ENCODE measurements at regions not wholly inside any gene's neighbourhood (a gene's known extent, or its start where the extent isn't known, plus 50 kb on each side); places are given as distances from the start of the nearest gene placed in this dataset.

DNA sequence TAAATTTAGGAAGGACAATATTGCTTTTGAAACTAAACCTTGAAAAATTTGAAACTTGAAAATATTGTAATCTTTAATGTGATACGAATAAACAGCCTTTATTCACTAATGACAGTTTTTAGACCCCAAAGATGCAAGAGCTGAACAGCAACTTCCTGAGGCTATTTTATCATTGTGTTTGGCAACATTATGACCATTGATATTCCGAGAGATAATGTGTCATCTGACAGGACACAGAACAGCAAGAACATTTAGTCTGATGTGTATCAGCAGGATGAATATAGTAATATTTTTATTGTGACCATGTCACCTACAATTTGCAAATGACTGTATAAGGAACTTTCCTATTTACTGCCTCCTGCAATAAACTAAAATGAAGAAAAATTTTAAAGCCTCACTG lies 316.0 kb downstream of the ADAM29 start:
- TF ChIP-seq, protein P1, sequence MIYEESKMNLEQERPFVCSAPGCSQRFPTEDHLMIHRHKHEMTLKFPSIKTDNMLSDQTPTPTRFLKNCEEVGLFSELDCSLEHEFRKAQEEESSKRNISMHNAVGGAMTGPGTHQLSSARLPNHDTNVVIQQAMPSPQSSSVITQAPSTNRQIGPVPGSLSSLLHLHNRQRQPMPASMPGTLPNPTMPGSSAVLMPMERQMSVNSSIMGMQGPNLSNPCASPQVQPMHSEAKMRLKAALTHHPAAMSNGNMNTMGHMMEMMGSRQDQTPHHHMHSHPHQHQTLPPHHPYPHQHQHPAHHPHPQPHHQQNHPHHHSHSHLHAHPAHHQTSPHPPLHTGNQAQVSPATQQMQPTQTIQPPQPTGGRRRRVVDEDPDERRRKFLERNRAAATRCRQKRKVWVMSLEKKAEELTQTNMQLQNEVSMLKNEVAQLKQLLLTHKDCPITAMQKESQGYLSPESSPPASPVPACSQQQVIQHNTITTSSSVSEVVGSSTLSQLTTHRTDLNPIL (CRISPR knock-in tag; IDR thresholded peaks at IDR 0.05; ENCODE audit: low read depth): no peak
- TF ChIP-seq BACH2 (CRISPR knock-in tag; IDR thresholded peaks at IDR 0.05; ENCODE audit: borderline replicate concordance): no peak
- TF ChIP-seq, protein P2, sequence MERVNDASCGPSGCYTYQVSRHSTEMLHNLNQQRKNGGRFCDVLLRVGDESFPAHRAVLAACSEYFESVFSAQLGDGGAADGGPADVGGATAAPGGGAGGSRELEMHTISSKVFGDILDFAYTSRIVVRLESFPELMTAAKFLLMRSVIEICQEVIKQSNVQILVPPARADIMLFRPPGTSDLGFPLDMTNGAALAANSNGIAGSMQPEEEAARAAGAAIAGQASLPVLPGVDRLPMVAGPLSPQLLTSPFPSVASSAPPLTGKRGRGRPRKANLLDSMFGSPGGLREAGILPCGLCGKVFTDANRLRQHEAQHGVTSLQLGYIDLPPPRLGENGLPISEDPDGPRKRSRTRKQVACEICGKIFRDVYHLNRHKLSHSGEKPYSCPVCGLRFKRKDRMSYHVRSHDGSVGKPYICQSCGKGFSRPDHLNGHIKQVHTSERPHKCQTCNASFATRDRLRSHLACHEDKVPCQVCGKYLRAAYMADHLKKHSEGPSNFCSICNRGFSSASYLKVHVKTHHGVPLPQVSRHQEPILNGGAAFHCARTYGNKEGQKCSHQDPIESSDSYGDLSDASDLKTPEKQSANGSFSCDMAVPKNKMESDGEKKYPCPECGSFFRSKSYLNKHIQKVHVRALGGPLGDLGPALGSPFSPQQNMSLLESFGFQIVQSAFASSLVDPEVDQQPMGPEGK (CRISPR knock-in tag; IDR thresholded peaks at IDR 0.05; ENCODE audit: borderline replicate concordance): no peak
- TF ChIP-seq RARB (CRISPR knock-in tag; IDR thresholded peaks at IDR 0.05): no peak
- TF ChIP-seq ARNTL (CRISPR knock-in tag; IDR thresholded peaks at IDR 0.05; ENCODE audit: borderline replicate concordance, low read depth): no peak
- no peak for TF ChIP-seq TCF4 (CRISPR knock-in tag; IDR thresholded peaks at IDR 0.05; ENCODE audit: borderline replicate concordance)
- no peak for TF ChIP-seq ZFP30 (CRISPR knock-in tag; IDR thresholded peaks at IDR 0.05)
- no peak for TF ChIP-seq GLIS3 (CRISPR knock-in tag; IDR thresholded peaks at IDR 0.05)
- TF ChIP-seq PPARA (CRISPR knock-in tag; IDR thresholded peaks at IDR 0.05; ENCODE audit: borderline replicate concordance): no peak
- no peak for TF ChIP-seq POU6F1 (CRISPR knock-in tag; IDR thresholded peaks at IDR 0.05; ENCODE audit: borderline replicate concordance, low read depth)
